Activated T-cell treated with anti-CD3 and anti-CD28 coated beads, Interleukin-2, amount 50 U/mL, for 72 hours (primary cell): ENCODE measurements at regions not wholly inside any gene's neighbourhood (a gene's known extent, or its start where the extent isn't known, plus 50 kb on each side); places are given as distances from the start of the nearest gene placed in this dataset.

ENCODE experiments used
- ATAC-seq, 2 donors: fragments of 150-1000 bp; cut with Tn5 transposase; replicated peaks in 1 of 2; 2 replicates each; pipeline ENCODE4 v1.10.0; 2021; ENCODE audit warnings: moderate library complexity in 2 of 2, mild to moderate bottlenecking in 1 of 2
- DNase-seq, 2 donors: peaks; one replicate each; pipeline ENCODE4 v3.0.0; 2021 to 2022; ENCODE audit warnings: mixed read lengths in 1 of 2
- H3K27ac Mint-ChIP-seq: one replicate; pipeline ENCODE4 v1.8.0; 2022; ENCODE audit warnings: mild to moderate bottlenecking, moderate library complexity, mixed read lengths
- H3K27me3 Mint-ChIP-seq: one replicate; pipeline ENCODE4 v1.8.0; 2022; ENCODE audit warnings: low read depth, mixed read lengths
- H3K36me3 Mint-ChIP-seq, 2 donors: one replicate each; pipeline ENCODE4 v1.8.0; 2022; ENCODE audit warnings: mixed read lengths in 2 of 2, mild to moderate bottlenecking in 1 of 2; ENCODE audit not compliant: insufficient read depth in 2 of 2
- H3K4me1 Mint-ChIP-seq: one replicate; pipeline ENCODE4 v1.8.0; 2022; ENCODE audit warnings: low read depth, mixed read lengths
- H3K4me3 Mint-ChIP-seq, 2 donors: one replicate each; pipeline ENCODE4 v1.8.0; 2022; ENCODE audit warnings: mild to moderate bottlenecking in 2 of 2, mixed read lengths in 2 of 2, moderate library complexity in 2 of 2
- H3K9me3 Mint-ChIP-seq, 2 donors: one replicate each; pipeline ENCODE4 v1.8.0; 2022; ENCODE audit warnings: mixed read lengths in 2 of 2

- Mint-ChIP-seq H3K36me3 (peaks cover 0 to 9% of the 10 kb centered on the region in 2 donors), H3K4me1 (no peaks in the 10 kb centered on the region), H3K4me3 (no peak overlapping the region), H3K9me3 (peaks cover 5 to 6% of the 10 kb centered on the region in 2 donors), H3K27me3 (no peaks in the 10 kb centered on the region), H3K27ac (no peak overlapping the region)
- DNase-seq (no peak), ATAC-seq (no peak)
Observed at GRCh38 chr13:50668049-50668448, 175.4 kb downstream of the DLEU7 start.

- Mint-ChIP-seq H3K9me3 (peaks cover 5 to 6% of the 10 kb centered on the region in 2 donors), H3K27me3 (no peaks in the 10 kb centered on the region), H3K36me3 (peaks cover 0 to 9% of the 10 kb centered on the region in 2 donors), H3K27ac (no peak overlapping the region), H3K4me1 (no peaks in the 10 kb centered on the region), H3K4me3 (no peak overlapping the region)
- ATAC-seq, result no peak
- no peak for DNase-seq
Observed at GRCh38 chr13:50668691-50669271, 174.7 kb downstream of the DLEU7 start.

GRCh38 chr13:50670272-50670671 lies 173.2 kb downstream of the DLEU7 start:
- no peak for ATAC-seq
- H3K9me3 Mint-ChIP-seq, result peaks cover 4 to 5% of the 10 kb centered on the region in 2 donors
- no peak overlapping the region for H3K4me3 Mint-ChIP-seq
- H3K36me3 Mint-ChIP-seq, result peaks cover 0 to 9% of the 10 kb centered on the region in 2 donors
- H3K27me3 Mint-ChIP-seq, result no peaks in the 10 kb centered on the region
- H3K27ac Mint-ChIP-seq, result no peak overlapping the region
- no peaks in the 10 kb centered on the region for H3K4me1 Mint-ChIP-seq
- no peak for DNase-seq

GRCh38 chr13:50670847-50671496 lies 172.5 kb downstream of the DLEU7 start:
- Mint-ChIP-seq H3K36me3 (peaks cover 0 to 7% of the 10 kb centered on the region in 2 donors), H3K27ac (no peak overlapping the region), H3K4me3 (no peak overlapping the region), H3K27me3 (no peaks in the 10 kb centered on the region), H3K4me1 (no peaks in the 10 kb centered on the region), H3K9me3 (peaks cover 4 to 5% of the 10 kb centered on the region in 2 donors)
- DNase-seq, result no peak
- no peak for ATAC-seq

- Mint-ChIP-seq H3K27me3 (no peaks in the 10 kb centered on the region), H3K4me3 (no peak overlapping the region), H3K4me1 (no peaks in the 10 kb centered on the region), H3K36me3 (peaks cover 0 to 3% of the 10 kb centered on the region in 2 donors), H3K9me3 (peaks cover under 1 to 2% of the 10 kb centered on the region in 2 donors), H3K27ac (no peak overlapping the region)
- ATAC-seq, result no peak
- no peak for DNase-seq
Observed at GRCh38 chr13:50671497-50671850, 172.0 kb downstream of the DLEU7 start.

- H3K36me3 Mint-ChIP-seq, result peaks cover 0 to 2% of the 10 kb centered on the region in 2 donors
- no peak overlapping the region for H3K27ac Mint-ChIP-seq
- no peaks in the 10 kb centered on the region for H3K27me3 Mint-ChIP-seq
- H3K9me3 Mint-ChIP-seq, result peaks cover 0 to 2% of the 10 kb centered on the region in 2 donors
- no peaks in the 10 kb centered on the region for H3K4me1 Mint-ChIP-seq
- DNase-seq, result no peak
- ATAC-seq, result no peak
- H3K4me3 Mint-ChIP-seq, result no peak overlapping the region
Observed at GRCh38 chr13:50672025-50672424, 171.5 kb downstream of the DLEU7 start.

- no peaks in the 10 kb centered on the region for H3K9me3 Mint-ChIP-seq
- ATAC-seq (no peak), DNase-seq (no peak)
- H3K4me3 Mint-ChIP-seq, result no peak overlapping the region
- H3K27me3 Mint-ChIP-seq, result no peaks in the 10 kb centered on the region
- H3K36me3 Mint-ChIP-seq, result no peaks in the 10 kb centered on the region
- no peaks in the 10 kb centered on the region for H3K4me1 Mint-ChIP-seq
- H3K27ac Mint-ChIP-seq, result no peak overlapping the region
Observed at GRCh38 chr13:50675651-50676050, 167.8 kb downstream of the DLEU7 start.

- DNase-seq (no peak), ATAC-seq (no peak)
- no peak overlapping the region for H3K27ac Mint-ChIP-seq
- H3K27me3 Mint-ChIP-seq, result no peaks in the 10 kb centered on the region
- H3K9me3 Mint-ChIP-seq, result no peaks in the 10 kb centered on the region
- no peak overlapping the region for H3K4me3 Mint-ChIP-seq
- H3K4me1 Mint-ChIP-seq, result no peaks in the 10 kb centered on the region
- H3K36me3 Mint-ChIP-seq, result no peaks in the 10 kb centered on the region
Observed at GRCh38 chr13:50676602-50677001, 166.9 kb downstream of the DLEU7 start.

GRCh38 chr13:50677258-50677657 lies 166.2 kb downstream of the DLEU7 start:
- ATAC-seq (no peak), DNase-seq (no peak)
- Mint-ChIP-seq H3K27me3 (no peaks in the 10 kb centered on the region), H3K4me1 (no peaks in the 10 kb centered on the region), H3K36me3 (no peaks in the 10 kb centered on the region), H3K4me3 (no peak overlapping the region), H3K27ac (no peak overlapping the region), H3K9me3 (no peaks in the 10 kb centered on the region)

GRCh38 chr13:50677687-50678463 lies 165.6 kb downstream of the DLEU7 start:
- Mint-ChIP-seq H3K9me3 (no peaks in the 10 kb centered on the region), H3K27me3 (no peaks in the 10 kb centered on the region), H3K4me1 (no peaks in the 10 kb centered on the region), H3K36me3 (no peaks in the 10 kb centered on the region), H3K4me3 (no peak overlapping the region), H3K27ac (no peak overlapping the region)
- ATAC-seq, result no peak
- DNase-seq, result no peak

GRCh38 chr13:50678464-50679162 lies 164.9 kb downstream of the DLEU7 start:
- no peak overlapping the region for H3K4me3 Mint-ChIP-seq
- ATAC-seq (no peak), DNase-seq (no peak)
- no peaks in the 10 kb centered on the region for H3K36me3 Mint-ChIP-seq
- H3K9me3 Mint-ChIP-seq, result no peaks in the 10 kb centered on the region
- H3K27ac Mint-ChIP-seq, result no peak overlapping the region
- H3K4me1 Mint-ChIP-seq, result no peaks in the 10 kb centered on the region
- H3K27me3 Mint-ChIP-seq, result no peaks in the 10 kb centered on the region

- H3K9me3 Mint-ChIP-seq, result no peaks in the 10 kb centered on the region
- no peaks in the 10 kb centered on the region for H3K36me3 Mint-ChIP-seq
- H3K27me3 Mint-ChIP-seq, result peaks cover 3% of the 10 kb centered on the region
- H3K4me1 Mint-ChIP-seq, result peaks cover 2% of the 10 kb centered on the region
- no peak overlapping the region for H3K4me3 Mint-ChIP-seq
- DNase-seq, result no peak
- ATAC-seq, result no peak
- H3K27ac Mint-ChIP-seq, result no peak overlapping the region
Observed at GRCh38 chr13:50679321-50679720, 164.2 kb downstream of the DLEU7 start.

- Mint-ChIP-seq H3K9me3 (no peaks in the 10 kb centered on the region), H3K27ac (no peak overlapping the region), H3K4me3 (no peak overlapping the region), H3K36me3 (no peaks in the 10 kb centered on the region), H3K4me1 (peaks cover 15% of the 10 kb centered on the region), H3K27me3 (peaks cover 6% of the 10 kb centered on the region)
- DNase-seq (no peak), ATAC-seq (no peak)
Observed at GRCh38 chr13:50682002-50682401, 161.5 kb downstream of the DLEU7 start.
